ENCODE measurements at regions not wholly inside any gene's neighbourhood (a gene's known extent, or its start where the extent isn't known, plus 50 kb on each side); places are given as distances from the start of the nearest gene placed in this dataset.

DNA sequence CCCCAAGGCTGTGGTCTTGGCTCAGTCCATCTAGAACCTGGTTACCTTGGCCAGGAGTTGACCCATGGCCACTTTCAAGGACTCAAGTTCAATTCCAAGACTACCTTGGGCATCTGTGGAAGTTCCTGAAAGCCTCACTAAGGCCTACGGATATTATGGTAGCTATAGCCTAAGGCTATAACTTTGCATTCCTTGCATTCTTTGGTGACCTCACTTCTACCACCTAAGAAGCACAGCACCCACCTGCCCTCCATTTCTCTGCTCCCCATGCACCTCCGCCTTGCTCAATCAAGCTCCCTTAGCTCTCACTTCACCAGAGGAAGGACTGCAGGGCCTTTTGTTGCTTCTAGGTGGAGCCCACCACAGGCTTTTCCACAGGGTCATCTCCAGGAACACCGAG is 50.3 kb upstream of the GALNT18 start:
- Mint-ChIP-seq H3K4me3 (no peak overlapping the region), H3K9me3 (peaks cover 3% of the 10 kb centered on the region), H3K27me3 (ENCODE audit: low read depth) (peaks cover 30% of the 10 kb centered on the region), H3K27ac (no peak overlapping the region), H3K36me3 (ENCODE audit: low read depth) (no peaks in the 10 kb centered on the region), H3K4me1 (peaks cover 12% of the 10 kb centered on the region)
- TF ChIP-seq, protein P1, sequence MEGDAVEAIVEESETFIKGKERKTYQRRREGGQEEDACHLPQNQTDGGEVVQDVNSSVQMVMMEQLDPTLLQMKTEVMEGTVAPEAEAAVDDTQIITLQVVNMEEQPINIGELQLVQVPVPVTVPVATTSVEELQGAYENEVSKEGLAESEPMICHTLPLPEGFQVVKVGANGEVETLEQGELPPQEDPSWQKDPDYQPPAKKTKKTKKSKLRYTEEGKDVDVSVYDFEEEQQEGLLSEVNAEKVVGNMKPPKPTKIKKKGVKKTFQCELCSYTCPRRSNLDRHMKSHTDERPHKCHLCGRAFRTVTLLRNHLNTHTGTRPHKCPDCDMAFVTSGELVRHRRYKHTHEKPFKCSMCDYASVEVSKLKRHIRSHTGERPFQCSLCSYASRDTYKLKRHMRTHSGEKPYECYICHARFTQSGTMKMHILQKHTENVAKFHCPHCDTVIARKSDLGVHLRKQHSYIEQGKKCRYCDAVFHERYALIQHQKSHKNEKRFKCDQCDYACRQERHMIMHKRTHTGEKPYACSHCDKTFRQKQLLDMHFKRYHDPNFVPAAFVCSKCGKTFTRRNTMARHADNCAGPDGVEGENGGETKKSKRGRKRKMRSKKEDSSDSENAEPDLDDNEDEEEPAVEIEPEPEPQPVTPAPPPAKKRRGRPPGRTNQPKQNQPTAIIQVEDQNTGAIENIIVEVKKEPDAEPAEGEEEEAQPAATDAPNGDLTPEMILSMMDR (IDR thresholded peaks at IDR 0.05; ENCODE audit: unreplicated experiment in 3 of 3) = no peak

Data from nephron (organoid).